Adrenal gland (tissue), 5 donors: ENCODE measurements at regions not wholly inside any gene's neighbourhood (a gene's known extent, or its start where the extent isn't known, plus 50 kb on each side); places are given as distances from the start of the nearest gene placed in this dataset.

Source experiments
- CTCF ChIP-seq, 6 experiments: fragments of 450-650 bp in 4 of 6; fragments of 200-600 bp in 2 of 6; sonication (generic) in 1 of 6; IDR thresholded peaks; 1 replicate in 5 of 6; 2 replicates in 1 of 6; pipeline versions ENCODE4 v1.5.1 to v1.8.0; 2016 to 2021; ENCODE audit warnings: antibody characterized with exemption in 6 of 6, mild to moderate bottlenecking in 2 of 6, moderate library complexity in 1 of 6
- POLR2A ChIP-seq, 2 donors: fragments of 450-650 bp; IDR thresholded peaks; one replicate each; pipeline ENCODE4 v1.6.1; 2017; ENCODE audit warnings: antibody characterized with exemption in 2 of 2, mild to moderate bottlenecking in 2 of 2, moderate library complexity in 1 of 2
- donor health status: DM: no; HTN: no; CAD: no.

GRCh38 chr6:40924839-40925238 is 114.2 kb downstream of the UNC5CL start:
- TF ChIP-seq POLR2A (IDR thresholded peaks at IDR 0.05) (no peak), CTCF (IDR thresholded peaks at IDR 0.05) (no peak)
